Uterus (tissue), 3 donors: ENCODE measurements at regions not wholly inside any gene's neighbourhood (a gene's known extent, or its start where the extent isn't known, plus 50 kb on each side); places are given as distances from the start of the nearest gene placed in this dataset.
"Not testable (repeated sequence)": the region's sequence is repeated elsewhere in the genome, so short reads cannot be mapped to it uniquely, and the experiment has no call there.

Experiments used
- DNase-seq, 2 donors: peaks; one replicate each; pipeline ENCODE4 v3.0.0-alpha.2; 2019 to 2020
- H3K27ac ChIP-seq, 2 donors: fragments of 200-600 bp; sonication (generic); 1 replicate in 1 of 2; 2 replicates in 1 of 2; pipeline ENCODE4 v1.5.1; 2016 to 2018
- H3K27me3 ChIP-seq, 2 donors: fragments of 200-600 bp; sonication (generic); one replicate each; pipeline ENCODE4 v1.5.1; 2018 to 2019; ENCODE audit warnings: control low read depth in 1 of 2
- H3K36me3 ChIP-seq, 2 donors: fragments of 200-600 bp; sonication (generic); one replicate each; pipeline ENCODE4 v1.5.1; 2019; ENCODE audit warnings: control low read depth in 1 of 2
- H3K4me1 ChIP-seq, 2 donors: fragments of 200-600 bp; sonication (generic); one replicate each; pipeline ENCODE4 v1.5.1; 2018 to 2019; ENCODE audit warnings: control low read depth in 1 of 2
- H3K4me3 ChIP-seq, 2 donors: fragments of 200-600 bp; sonication (generic); 1 replicate in 1 of 2; 2 replicates in 1 of 2; pipeline ENCODE4 v1.5.1; 2018 to 2019; ENCODE audit warnings: mild to moderate bottlenecking in 1 of 2
- H3K9me3 ChIP-seq, 2 donors: fragments of 200-600 bp; sonication (generic); one replicate each; pipeline ENCODE4 v1.5.1; 2019; ENCODE audit warnings: control low read depth in 1 of 2
- POLR2A ChIP-seq, 2 donors: fragments of 450-650 bp; IDR thresholded peaks; one replicate each; pipeline ENCODE4 v1.6.1; 2016; ENCODE audit warnings: antibody characterized with exemption in 2 of 2, mild to moderate bottlenecking in 1 of 2, moderate library complexity in 1 of 2
- intact Hi-C: fragments of 100-400 bp; cut with DNase I; formaldehyde crosslinking; loops from one replicate; pipeline ENCODE4 v1.15.1; 2023; ENCODE audit warnings: low total_unique reads
- TF ChIP-seq, protein P1 (sequence below), 4 experiments: fragments of 200-600 bp in 2 of 4; fragments of 450-650 bp in 2 of 4; sonication (generic) in 2 of 4; IDR thresholded peaks; one replicate each; pipeline ENCODE4 v1.5.1; 2016 to 2019; ENCODE audit warnings: antibody characterized with exemption in 4 of 4, mild to moderate bottlenecking in 2 of 4, moderate library complexity in 1 of 4
- donor health status: DM: yes; HTN: yes; CAD: no.

DNA sequence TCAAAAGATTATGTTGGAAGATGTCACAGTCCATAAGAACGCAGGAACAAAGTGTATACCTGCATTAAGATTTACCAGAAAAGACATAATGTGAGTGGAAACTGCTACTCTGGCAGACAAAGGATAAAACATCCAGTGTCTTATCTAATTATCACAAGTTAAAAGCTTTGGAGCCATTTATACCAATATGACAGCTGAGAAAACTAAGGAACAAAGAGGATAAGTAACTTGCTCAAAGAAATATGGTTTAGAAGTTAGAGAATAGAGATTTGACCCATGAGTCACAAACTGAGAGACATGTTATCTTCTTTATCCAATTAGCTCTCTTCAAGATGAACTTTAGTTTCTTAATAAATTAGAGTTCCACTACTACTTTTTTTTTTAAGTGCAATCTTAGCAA is 1473.7 kb downstream of the OTOL1 start:
- DNase-seq = no peak
- no peak for TF ChIP-seq POLR2A (IDR thresholded peaks at IDR 0.05)
- TF ChIP-seq, protein P1, sequence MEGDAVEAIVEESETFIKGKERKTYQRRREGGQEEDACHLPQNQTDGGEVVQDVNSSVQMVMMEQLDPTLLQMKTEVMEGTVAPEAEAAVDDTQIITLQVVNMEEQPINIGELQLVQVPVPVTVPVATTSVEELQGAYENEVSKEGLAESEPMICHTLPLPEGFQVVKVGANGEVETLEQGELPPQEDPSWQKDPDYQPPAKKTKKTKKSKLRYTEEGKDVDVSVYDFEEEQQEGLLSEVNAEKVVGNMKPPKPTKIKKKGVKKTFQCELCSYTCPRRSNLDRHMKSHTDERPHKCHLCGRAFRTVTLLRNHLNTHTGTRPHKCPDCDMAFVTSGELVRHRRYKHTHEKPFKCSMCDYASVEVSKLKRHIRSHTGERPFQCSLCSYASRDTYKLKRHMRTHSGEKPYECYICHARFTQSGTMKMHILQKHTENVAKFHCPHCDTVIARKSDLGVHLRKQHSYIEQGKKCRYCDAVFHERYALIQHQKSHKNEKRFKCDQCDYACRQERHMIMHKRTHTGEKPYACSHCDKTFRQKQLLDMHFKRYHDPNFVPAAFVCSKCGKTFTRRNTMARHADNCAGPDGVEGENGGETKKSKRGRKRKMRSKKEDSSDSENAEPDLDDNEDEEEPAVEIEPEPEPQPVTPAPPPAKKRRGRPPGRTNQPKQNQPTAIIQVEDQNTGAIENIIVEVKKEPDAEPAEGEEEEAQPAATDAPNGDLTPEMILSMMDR (IDR thresholded peaks at IDR 0.05) = no peak

DNA sequence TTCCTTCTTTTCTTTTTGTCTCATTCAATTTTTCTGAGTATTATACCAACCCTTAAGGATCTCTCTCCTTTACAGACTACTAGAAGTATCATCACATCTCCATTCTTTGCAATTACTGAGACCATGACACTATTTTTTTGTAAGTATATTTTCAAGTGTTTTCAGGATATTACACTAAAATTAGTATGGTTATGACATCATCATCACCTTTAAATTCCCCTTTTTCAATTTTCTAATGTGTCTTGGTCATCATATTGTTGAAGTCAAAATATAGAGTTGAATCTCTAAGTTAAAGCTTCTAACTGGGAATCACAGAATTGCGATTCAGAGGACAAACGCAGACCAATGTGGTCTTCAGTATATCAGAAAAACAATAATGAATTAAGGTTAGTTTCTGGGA is 1475.1 kb downstream of the OTOL1 start:
- intact Hi-C loops = no loop called here
- no peak for TF ChIP-seq POLR2A (IDR thresholded peaks at IDR 0.05)
- TF ChIP-seq, protein P1 (IDR thresholded peaks at IDR 0.05) = no peak

More for the DNA sequence above, 1473.7 kb downstream of the OTOL1 start:
- H3K9me3 ChIP-seq = no peaks in the 10 kb centered on the region
- H3K4me3 ChIP-seq = no peak overlapping the region
- no peaks in the 10 kb centered on the region for H3K4me1 ChIP-seq
- no peaks in the 10 kb centered on the region for H3K36me3 ChIP-seq
- intact Hi-C loops = no loop called here
- H3K27me3 ChIP-seq = no peaks in the 10 kb centered on the region
- no peak overlapping the region for H3K27ac ChIP-seq

DNA sequence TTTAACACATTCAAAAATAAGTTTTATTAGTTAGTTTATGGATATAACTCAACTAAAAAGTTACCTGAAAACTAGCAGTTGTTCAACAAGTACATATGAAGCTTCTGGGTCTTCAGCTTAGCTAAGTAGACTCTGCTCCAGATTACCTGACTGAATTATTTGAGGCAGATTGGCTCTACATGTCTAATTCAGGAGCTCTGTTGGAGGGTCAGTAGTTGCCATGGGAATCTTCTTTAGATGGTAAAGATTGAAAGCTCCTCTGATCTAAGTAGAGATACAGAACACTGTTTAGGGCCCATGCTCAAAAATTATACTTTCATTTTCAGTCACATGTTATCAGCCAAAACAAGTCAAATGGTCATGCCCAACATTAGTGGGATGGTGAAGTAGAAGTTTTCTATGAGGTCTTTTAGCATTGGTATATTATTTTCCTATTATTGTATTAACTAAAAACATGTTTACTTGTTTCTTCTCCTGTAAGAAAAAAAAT is 1476.9 kb downstream of the OTOL1 start:
- Histone ChIP-seq H3K27me3 (no peaks in the 10 kb centered on the region), H3K27ac (no peak overlapping the region), H3K4me3 (no peak overlapping the region), H3K9me3 (no peaks in the 10 kb centered on the region), H3K4me1 (no peaks in the 10 kb centered on the region), H3K36me3 (no peaks in the 10 kb centered on the region)
- no peak for TF ChIP-seq POLR2A (IDR thresholded peaks at IDR 0.05)
- TF ChIP-seq, protein P1 (IDR thresholded peaks at IDR 0.05) = no peak
- intact Hi-C loops = no loop called here
- DNase-seq = no peak

More for the DNA sequence above, 1475.1 kb downstream of the OTOL1 start:
- H3K27ac ChIP-seq = no peak overlapping the region
- no peaks in the 10 kb centered on the region for H3K27me3 ChIP-seq
- no peaks in the 10 kb centered on the region for H3K4me1 ChIP-seq
- H3K4me3 ChIP-seq = no peak overlapping the region
- H3K9me3 ChIP-seq = no peaks in the 10 kb centered on the region
- H3K36me3 ChIP-seq = no peaks in the 10 kb centered on the region
- no peak for DNase-seq

DNA sequence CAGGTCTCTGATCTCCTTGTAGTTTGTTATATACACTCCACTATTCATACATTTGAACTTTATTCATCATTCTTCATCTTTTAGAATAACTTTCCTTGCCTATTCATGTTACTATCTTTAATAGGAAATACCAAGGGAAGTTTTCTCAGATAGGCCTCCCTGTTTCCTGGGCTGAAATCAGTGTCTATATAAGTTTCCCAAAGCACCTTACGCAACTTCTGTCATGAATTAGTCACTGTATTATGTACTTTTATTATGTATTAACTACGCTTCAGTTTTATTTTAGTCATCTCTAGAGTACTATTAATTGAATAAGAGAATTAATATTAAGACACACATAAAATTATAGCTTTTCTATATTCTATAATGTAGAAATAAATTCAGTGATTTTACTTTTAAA is 1481.5 kb downstream of the OTOL1 start:
- Histone ChIP-seq H3K36me3 (no peaks in the 10 kb centered on the region), H3K4me3 (no peak overlapping the region), H3K4me1 (no peaks in the 10 kb centered on the region), H3K27me3 (no peaks in the 10 kb centered on the region), H3K27ac (no peak overlapping the region), H3K9me3 (no peaks in the 10 kb centered on the region)
- intact Hi-C loops = no loop called here
- no peak for TF ChIP-seq POLR2A (IDR thresholded peaks at IDR 0.05)
- TF ChIP-seq, protein P1 (IDR thresholded peaks at IDR 0.05) = no peak
- no peak for DNase-seq

DNA sequence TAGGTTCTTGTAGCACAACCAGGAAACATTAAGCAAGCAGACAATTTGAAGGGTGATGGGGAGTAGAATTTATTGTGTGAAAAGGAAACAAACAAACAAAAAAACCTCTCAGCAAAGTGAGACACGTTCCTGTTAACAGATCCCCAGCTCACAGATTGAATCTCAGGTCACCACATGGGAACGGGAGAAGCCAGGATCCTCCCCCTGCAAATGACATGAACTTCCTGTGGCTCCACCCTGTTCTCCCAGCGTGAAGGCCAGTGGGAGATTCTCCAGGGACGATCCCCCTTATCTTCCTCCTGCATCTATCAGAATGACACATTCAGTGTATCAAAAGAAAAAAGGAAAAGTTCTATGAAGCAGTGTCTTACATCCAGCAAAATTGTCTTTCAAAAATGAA is 1488.1 kb downstream of the OTOL1 start:
- TF ChIP-seq, protein P1 (IDR thresholded peaks at IDR 0.05) = no peak
- TF ChIP-seq POLR2A (IDR thresholded peaks at IDR 0.05) = no peak
- Histone ChIP-seq H3K4me3 (no peak overlapping the region), H3K27me3 (no peaks in the 10 kb centered on the region), H3K27ac (no peak overlapping the region), H3K4me1 (no peaks in the 10 kb centered on the region), H3K36me3 (no peaks in the 10 kb centered on the region), H3K9me3 (no peaks in the 10 kb centered on the region)
- intact Hi-C loops = no loop called here
- DNase-seq = no peak

DNA sequence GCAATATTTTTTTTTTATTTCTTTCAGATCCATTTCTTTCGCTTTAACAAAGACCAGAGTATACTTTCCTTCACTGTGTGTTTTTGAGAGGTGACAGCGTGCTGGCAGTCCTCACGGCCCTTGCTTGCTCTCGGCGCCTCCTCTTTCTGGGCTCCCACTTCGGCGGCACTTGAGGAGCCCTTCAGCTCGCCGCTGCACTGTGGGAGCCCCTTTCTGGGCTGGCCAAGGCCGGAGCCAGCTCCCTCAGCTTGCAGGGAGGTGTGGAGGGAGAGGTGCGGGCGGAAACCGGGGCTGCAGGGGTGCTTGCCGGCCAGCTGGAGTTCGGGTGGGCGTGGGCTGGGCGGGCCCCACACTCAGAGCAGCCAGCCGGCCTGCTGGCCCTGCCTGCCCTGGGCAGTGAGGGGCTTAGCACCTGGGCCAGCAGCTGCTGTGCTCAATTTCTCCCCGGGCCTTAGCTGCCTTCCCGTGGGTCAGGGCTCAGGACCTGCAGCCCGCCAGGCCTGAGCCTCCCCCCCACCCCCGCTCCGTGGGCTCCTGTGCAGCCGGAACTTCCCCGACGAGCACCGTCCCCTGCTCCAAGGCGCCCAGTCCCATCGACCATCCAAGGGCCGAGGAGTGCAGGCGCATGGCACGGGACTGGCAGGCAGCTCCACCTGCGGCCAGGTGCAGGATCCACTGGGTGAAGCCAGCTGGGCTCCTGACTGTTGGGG is 1490.6 kb downstream of the OTOL1 start:
- H3K4me3 ChIP-seq, DNase-seq, intact Hi-C loops, H3K27me3 ChIP-seq, H3K4me1 ChIP-seq, H3K27ac ChIP-seq, H3K36me3 ChIP-seq, H3K9me3 ChIP-seq: not testable (repeated sequence)
